ENCODE measurements at regions not wholly inside any gene's neighbourhood (a gene's known extent, or its start where the extent isn't known, plus 50 kb on each side); places are given as distances from the start of the nearest gene placed in this dataset.
"Not testable (repeated sequence)": the region's sequence is repeated elsewhere in the genome, so short reads cannot be mapped to it uniquely, and the experiment has no call there.

DNA sequence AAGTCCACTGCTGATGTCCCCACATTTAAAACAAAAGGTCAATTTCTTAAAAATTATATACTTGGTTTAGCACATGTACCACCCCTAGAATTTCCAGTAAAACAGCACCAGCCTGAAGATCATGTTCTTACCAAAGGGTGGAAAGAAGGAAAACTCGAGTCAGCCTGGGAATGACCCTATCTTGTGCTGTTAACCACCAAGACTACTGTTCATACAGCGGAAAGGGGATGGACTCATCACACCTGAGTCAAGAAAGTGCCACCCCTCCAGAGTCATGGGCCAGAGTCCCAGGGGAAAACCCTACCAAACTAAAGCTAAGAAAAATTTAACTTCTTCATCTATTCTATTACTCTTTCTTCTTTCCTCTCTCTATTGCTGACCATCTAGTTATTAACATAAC lies 113.6 kb upstream of the PPM1J start:
- WGBS, 2 donors: 77 to 83% methylated on average over 2 of the region's 2 CpGs
- no peaks in the 10 kb centered on the region for H3K4me1 ChIP-seq
- TF ChIP-seq POLR2A (IDR thresholded peaks at IDR 0.05): no peak
- TF ChIP-seq, protein P1, sequence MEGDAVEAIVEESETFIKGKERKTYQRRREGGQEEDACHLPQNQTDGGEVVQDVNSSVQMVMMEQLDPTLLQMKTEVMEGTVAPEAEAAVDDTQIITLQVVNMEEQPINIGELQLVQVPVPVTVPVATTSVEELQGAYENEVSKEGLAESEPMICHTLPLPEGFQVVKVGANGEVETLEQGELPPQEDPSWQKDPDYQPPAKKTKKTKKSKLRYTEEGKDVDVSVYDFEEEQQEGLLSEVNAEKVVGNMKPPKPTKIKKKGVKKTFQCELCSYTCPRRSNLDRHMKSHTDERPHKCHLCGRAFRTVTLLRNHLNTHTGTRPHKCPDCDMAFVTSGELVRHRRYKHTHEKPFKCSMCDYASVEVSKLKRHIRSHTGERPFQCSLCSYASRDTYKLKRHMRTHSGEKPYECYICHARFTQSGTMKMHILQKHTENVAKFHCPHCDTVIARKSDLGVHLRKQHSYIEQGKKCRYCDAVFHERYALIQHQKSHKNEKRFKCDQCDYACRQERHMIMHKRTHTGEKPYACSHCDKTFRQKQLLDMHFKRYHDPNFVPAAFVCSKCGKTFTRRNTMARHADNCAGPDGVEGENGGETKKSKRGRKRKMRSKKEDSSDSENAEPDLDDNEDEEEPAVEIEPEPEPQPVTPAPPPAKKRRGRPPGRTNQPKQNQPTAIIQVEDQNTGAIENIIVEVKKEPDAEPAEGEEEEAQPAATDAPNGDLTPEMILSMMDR (IDR thresholded peaks at IDR 0.05): no peak
- intact Hi-C loops (cut with DNase I): no loop called here
- no peak overlapping the region for H3K27ac ChIP-seq
- no peaks in the 10 kb centered on the region for H3K9me3 ChIP-seq
- DNase-seq: no peak
- H3K27me3 ChIP-seq: no peaks in the 10 kb centered on the region
- H3K4me3 ChIP-seq (replicated peaks in 1 of 3): no peak overlapping the region
- H3K36me3 ChIP-seq: no peaks in the 10 kb centered on the region

DNA sequence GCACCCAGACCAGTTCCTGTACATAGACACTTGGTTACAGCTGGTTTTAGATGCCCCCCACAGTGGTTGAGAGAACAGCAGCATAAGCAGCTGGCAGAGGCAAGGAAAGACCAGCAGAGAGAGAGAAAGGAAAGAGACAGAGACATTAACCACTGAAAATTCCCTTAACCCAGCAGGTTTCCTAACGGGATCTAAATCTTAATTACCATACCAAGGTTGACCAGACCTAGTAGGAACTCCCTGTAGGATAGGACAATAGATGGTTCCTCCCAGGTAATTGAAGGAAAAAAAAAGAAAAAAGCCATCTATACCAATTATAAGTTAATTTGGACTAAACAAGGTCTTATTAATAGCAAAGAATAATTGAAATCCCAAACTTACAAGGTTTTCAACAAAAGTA lies 112.3 kb upstream of the PPM1J start:
- intact Hi-C loops (cut with DNase I); DNase-seq; H3K36me3 ChIP-seq; H3K4me1 ChIP-seq; H3K4me3 ChIP-seq (replicated peaks in 1 of 3); H3K27ac ChIP-seq; H3K9me3 ChIP-seq; H3K27me3 ChIP-seq: not testable (repeated sequence)
- 68 to 74% methylated on average over 1 of the region's 1 CpG for WGBS, 2 donors

- Histone ChIP-seq H3K27me3 (no peaks in the 10 kb centered on the region), H3K27ac (no peak overlapping the region), H3K36me3 (no peaks in the 10 kb centered on the region), H3K9me3 (no peaks in the 10 kb centered on the region), H3K4me3 (replicated peaks in 1 of 3) (no peak overlapping the region), H3K4me1 (no peaks in the 10 kb centered on the region)
- TF ChIP-seq POLR2A (IDR thresholded peaks at IDR 0.05): no peak
- TF ChIP-seq, protein P1 (IDR thresholded peaks at IDR 0.05): no peak
- intact Hi-C loops (cut with DNase I): no loop called here
- no peak for DNase-seq
- 79 to 82% methylated on average over 13 to 16 of the region's 16 CpGs for WGBS, 2 donors
Measured at GRCh38 chr1:112826217-112826944, 111.2 kb upstream of the PPM1J start.

DNA sequence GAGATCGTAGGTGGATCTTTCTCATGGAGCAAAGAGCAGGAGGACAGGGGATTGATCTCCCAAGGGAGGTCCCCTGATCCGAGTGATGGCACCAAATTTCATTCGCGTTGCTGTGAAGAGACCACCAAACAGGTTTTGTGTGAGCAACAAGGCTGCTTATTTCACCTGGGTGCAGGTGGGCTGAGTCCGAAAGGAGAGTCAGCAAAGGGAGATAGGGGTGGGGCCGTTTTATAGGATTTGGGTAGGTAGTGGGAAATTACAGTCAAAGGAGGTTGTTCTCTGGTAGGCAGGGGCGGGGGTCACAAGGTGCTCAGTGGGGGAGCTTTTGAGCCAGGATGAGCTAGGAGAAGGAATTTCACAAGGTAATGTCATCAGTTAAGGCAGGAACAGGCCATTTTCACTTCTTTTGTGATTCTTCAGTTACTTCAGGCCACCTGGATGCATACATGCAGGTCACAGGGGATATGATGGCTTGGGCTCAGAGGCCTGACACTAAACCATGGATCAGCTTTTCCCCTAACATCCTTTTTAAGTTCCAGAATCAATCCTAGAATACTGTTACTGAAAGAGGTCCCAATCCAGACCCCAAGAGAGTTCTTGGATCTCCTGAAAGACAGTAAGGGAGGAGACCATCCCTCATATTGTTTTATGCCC lies 110.6 kb upstream of the PPM1J start:
- WGBS, 2 donors: 83 to 91% methylated on average over 7 of the region's 7 CpGs
- H3K27me3 ChIP-seq; H3K36me3 ChIP-seq; DNase-seq; intact Hi-C loops (cut with DNase I); H3K4me3 ChIP-seq (replicated peaks in 1 of 3); H3K27ac ChIP-seq; H3K9me3 ChIP-seq; H3K4me1 ChIP-seq: not testable (repeated sequence)

- H3K4me1 ChIP-seq; H3K4me3 ChIP-seq (replicated peaks in 1 of 3); H3K27ac ChIP-seq; H3K9me3 ChIP-seq; DNase-seq; H3K27me3 ChIP-seq; intact Hi-C loops (cut with DNase I); H3K36me3 ChIP-seq: not testable (repeated sequence)
- WGBS, 2 donors: 88 to 93% methylated on average over 6 of the region's 6 CpGs
Measured at GRCh38 chr1:112825075-112825474, 109.9 kb upstream of the PPM1J start.

DNA sequence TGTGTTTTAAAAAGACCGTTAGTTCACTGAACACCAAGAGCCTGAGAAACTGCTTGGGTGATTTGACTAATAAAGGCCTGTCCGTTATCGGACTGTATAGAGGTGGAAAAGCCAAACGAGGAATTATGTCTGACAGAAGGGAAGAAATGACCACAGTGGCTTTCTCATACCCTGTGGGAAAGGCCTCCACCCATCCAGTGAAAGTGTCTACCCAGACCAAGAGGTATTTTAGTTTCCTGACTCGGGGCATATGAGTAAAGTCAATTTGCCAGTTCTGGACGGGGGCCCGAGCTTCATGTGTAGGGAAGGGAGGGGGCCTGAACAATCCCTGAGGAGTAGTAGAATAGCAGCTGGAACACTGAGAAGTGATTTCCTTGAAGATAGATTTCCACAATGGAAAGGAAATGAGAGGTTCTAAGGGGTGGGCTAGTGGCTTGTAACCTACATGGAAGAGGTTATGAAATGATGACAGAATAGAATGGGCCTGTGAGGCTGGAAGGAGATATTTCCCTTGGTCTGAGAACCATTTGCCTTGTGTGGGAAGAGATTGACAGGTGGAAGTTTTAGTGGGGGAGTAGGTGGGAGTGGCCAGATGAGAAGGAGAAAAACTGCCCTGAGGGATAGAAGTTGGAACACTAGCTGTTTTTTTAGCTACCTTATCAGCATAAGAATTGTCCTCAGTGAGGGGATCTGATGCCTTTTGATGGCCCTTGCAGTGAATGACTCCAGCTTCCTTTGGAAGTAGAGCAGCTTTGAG lies 106.4 kb upstream of the PPM1J start:
- H3K9me3 ChIP-seq; H3K36me3 ChIP-seq; H3K27ac ChIP-seq; DNase-seq; H3K4me3 ChIP-seq (replicated peaks in 1 of 3); H3K4me1 ChIP-seq; H3K27me3 ChIP-seq; intact Hi-C loops (cut with DNase I): not testable (repeated sequence)
- 77 to 90% methylated on average over 7 of the region's 7 CpGs for WGBS, 2 donors

Data from thyroid gland (tissue), 4 donors.